Keratinocyte (primary cell): ENCODE measurements at regions not wholly inside any gene's neighbourhood (a gene's known extent, or its start where the extent isn't known, plus 50 kb on each side); places are given as distances from the start of the nearest gene placed in this dataset.

Source experiments
- CTCF ChIP-seq, 3 experiments: IDR thresholded peaks in 1 of 3; conservative IDR thresholded peaks in 1 of 3; optimal IDR thresholded peaks in 1 of 3; 2 replicates in 2 of 3; 3 replicates in 1 of 3; pipeline versions ENCODE3 to v1.5.1; 2011; ENCODE audit warnings: low read length in 3 of 3, mild to moderate bottlenecking in 3 of 3, moderate library complexity in 2 of 3, control low read depth in 1 of 3, inconsistent platforms in 1 of 3; ENCODE audit not compliant: insufficient read depth in 2 of 3; ENCODE audit errors: extremely low read depth in 1 of 3
- EZH2 ChIP-seq: IDR thresholded peaks from one replicate; pipeline ENCODE4 v1.6.1; 2012; ENCODE audit warnings: inconsistent platforms, mild to moderate bottlenecking, low read length, moderate library complexity

- no peak for TF ChIP-seq CTCF (optimal IDR thresholded peaks at IDR 0.05 in 1 of 3, IDR thresholded peaks at IDR 0.05 in 1 of 3, conservative IDR thresholded peaks at IDR 0.05 in 1 of 3; ENCODE audit: extremely low read depth in 1 of 3, insufficient read depth in 2 of 3, low read length in 3 of 3)
- TF ChIP-seq EZH2 = no peak
These were observed 160.9 kb upstream of the GIMD1 start for GRCh38 chr4:106529348-106530023.
